Prostate gland (tissue), 2 donors: ENCODE measurements at regions not wholly inside any gene's neighbourhood (a gene's known extent, or its start where the extent isn't known, plus 50 kb on each side); places are given as distances from the start of the nearest gene placed in this dataset.

Experiments used
- CTCF ChIP-seq, 4 experiments: fragments of 200-600 bp in 2 of 4; fragments of 450-650 bp in 2 of 4; sonication (generic) in 2 of 4; IDR thresholded peaks; 1 replicate in 3 of 4; 2 replicates in 1 of 4; pipeline ENCODE4 v1.5.1; 2016 to 2019; ENCODE audit warnings: antibody characterized with exemption in 4 of 4, mild to moderate bottlenecking in 2 of 4, moderate library complexity in 2 of 4
- POLR2A ChIP-seq: fragments of 450-650 bp; IDR thresholded peaks from one replicate; pipeline ENCODE4 v1.6.1; 2016; ENCODE audit warnings: antibody characterized with exemption, mild to moderate bottlenecking
- POLR2AphosphoS5 ChIP-seq: sonication (generic); formaldehyde crosslinking; IDR thresholded peaks from one replicate; pipeline ENCODE4 v1.6.1; 2017; ENCODE audit warnings: antibody characterized with exemption

GRCh38 chr10:33532901-33533300 lies 198.4 kb upstream of the NRP1 start:
- TF ChIP-seq CTCF (IDR thresholded peaks at IDR 0.05), result no peak
- no peak for TF ChIP-seq POLR2AphosphoS5
- TF ChIP-seq POLR2A, result no peak
